NCI-H748 treated with DMSO at 0.1 percent for 48 hours (cell line): ENCODE measurements at regions not wholly inside any gene's neighbourhood (a gene's known extent, or its start where the extent isn't known, plus 50 kb on each side); places are given as distances from the start of the nearest gene placed in this dataset.

ENCODE experiments used
- DNase-seq: peaks from one replicate; lab custom pipeline; 2025; lab: John Stamatoyannopoulos, UW

DNA sequence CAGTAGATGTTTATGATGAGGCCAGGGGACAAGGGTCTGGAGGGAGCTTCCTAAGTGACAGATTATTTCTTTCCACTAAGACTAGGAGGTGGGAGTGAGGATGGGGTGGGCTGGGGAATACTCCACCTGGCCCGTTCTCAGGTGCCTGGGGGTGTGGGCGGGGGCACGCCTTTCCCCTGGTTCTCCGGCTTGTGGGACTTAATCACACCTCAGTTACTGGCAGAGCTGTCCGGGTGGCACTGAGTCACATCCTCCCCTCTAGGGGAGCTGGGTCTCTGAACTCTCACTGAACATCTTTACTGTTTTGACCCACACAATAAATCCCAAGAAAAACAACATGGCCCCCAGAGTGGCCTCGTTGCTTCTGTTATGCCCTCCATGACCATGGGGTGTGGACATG lies 332.8 kb downstream of the MAF start:
- no peak for DNase-seq

DNA sequence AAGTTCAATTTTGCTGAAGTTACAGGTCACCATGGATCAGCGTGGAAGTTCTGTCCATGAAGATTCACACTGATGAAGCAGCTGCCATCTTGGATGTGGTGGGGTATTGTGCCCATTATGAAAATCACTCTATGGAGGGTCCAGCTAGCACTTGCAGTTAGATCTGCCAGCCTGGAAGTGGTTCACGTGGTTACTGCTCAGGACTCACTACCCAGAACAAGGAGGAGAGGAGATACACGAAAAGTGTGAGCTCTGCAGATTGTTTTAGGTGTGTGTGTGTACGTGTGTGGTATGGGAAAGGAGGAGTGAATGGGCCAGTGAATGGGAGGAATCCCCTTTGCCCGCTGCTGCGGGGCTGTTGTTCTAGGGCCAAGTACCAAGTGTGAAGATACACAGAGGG lies 333.4 kb downstream of the MAF start:
- no peak for DNase-seq

DNA sequence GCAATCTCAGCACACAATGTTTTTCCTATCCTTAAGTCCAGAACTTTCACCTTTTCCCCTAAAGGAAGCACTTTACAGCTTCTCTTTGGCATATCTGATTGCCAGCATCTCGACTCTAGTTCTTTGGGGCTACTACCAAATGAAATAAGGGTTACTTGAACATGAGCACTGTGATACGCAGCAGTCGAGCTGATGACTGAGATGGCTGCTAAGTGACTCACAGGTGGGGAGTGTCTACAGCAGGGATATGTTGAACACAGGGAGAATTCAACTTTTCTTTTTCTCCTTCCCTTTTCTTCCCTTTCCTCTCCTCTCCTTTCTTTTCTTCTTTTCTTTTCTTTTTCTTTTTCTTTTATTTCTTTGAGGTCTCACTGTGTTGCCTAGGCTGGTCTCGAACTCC lies 334.8 kb downstream of the MAF start:
- DNase-seq, result no peak

DNA sequence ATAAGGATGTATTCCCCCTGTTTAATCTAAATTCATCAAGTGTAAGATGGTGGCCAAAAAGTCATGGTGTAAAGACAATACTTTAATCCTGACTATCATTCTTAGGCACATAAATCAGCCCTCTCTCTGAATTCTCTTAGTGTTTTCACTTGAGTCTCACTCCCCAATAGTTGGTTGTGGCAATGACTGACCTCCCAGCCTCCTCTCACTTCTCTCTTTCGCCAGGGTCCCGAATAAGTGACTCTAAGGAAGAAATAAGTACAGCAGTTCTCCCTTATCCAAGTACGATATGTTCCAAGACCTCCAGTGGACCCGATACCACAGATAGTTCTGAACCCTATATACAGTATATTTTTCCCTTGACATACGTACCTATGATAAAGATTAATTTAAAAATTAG lies 335.3 kb downstream of the MAF start:
- no peak for DNase-seq

DNA sequence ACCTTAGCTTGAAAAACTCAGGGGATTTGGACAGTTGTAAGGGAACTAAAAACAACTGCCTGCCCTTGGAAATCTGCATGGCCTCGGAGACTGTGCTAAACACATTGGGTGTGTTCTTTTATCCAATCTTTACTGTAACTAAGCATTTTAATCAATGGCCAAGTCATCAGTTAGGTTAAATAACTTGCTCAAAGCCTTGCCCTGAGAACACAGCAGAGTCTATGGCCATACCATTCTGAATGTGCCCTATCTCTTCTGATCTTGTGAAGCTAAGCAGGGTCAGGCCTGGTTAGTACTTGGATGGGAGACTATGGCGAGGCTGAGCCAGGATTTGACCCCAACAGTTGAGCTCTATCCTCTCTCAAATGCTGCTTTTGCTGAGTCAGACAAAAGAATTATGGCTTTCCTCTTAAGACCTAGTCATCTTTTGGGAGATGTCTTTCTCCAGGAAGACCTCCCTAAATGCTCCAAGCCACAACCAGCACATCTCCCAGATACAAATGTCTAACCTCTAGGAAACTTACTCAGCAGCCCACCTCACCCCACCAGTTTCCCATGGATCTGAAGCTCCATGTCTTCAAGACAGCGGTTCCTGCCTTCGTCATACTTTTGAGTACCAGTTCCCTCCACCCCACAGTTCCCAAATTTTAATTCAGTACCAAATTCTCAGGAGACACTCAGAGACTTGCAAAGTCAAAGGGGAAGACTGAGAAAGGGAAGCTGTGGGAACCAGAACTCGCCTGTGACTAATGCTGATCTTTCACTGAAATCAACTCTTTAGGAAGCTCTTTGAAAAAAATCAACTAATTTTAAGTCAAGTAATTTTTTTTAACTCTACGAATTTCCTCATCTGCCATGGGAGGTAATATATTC lies 336.1 kb downstream of the MAF start:
- no peak for DNase-seq

DNA sequence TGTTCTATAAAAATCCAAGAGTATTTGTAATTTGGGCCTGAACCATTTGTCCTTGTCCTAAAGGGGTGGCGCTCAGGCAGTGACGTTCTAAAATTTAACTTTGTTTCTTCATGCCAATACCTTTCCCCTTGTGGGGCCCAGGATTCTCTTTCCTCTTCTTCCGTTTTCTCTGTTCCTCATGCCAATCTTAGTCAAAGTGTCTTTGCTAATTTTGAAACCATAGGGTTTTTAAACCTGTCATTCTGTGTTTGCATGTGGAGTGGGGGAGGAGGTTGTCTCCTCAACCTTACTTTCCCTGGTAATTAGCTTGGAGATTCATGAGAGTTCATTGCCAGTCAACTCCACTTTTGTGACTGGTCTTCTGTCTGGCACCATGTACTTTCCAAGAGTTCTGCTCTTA lies 337.1 kb downstream of the MAF start:
- no peak for DNase-seq
